HUES64 (cell line): ENCODE measurements at regions not wholly inside any gene's neighbourhood (a gene's known extent, or its start where the extent isn't known, plus 50 kb on each side); places are given as distances from the start of the nearest gene placed in this dataset.

ENCODE experiments used
- H3K27ac ChIP-seq: 2 replicates; pipeline ENCODE4 v1.7.0; 2013; ENCODE audit warnings: low read depth, low read length, inconsistent platforms
- H3K27me3 ChIP-seq: 2 replicates; pipeline ENCODE4 v1.6.1; 2013; ENCODE audit warnings: mild to moderate bottlenecking, low read length; ENCODE audit not compliant: insufficient read depth
- H3K36me3 ChIP-seq: 2 replicates; pipeline ENCODE4 v1.6.1; 2013; ENCODE audit warnings: mild to moderate bottlenecking, low read length; ENCODE audit not compliant: insufficient read depth
- H3K4me1 ChIP-seq: 2 replicates; pipeline ENCODE4 v1.6.1; 2013; ENCODE audit warnings: mild to moderate bottlenecking, low read length, moderate library complexity; ENCODE audit not compliant: insufficient read depth
- H3K4me3 ChIP-seq: 2 replicates; pipeline ENCODE4 v1.5.1; 2013; ENCODE audit warnings: mild to moderate bottlenecking, low read length, moderate library complexity
- H3K9ac ChIP-seq: 2 replicates; pipeline ENCODE4 v1.6.1; 2013; ENCODE audit warnings: mild to moderate bottlenecking, low read depth, low read length
- H3K9me3 ChIP-seq: 2 replicates; pipeline ENCODE4 v1.6.1; 2013; ENCODE audit warnings: low read depth, low read length; ENCODE audit not compliant: insufficient read depth
- WGBS: fragments of 150-250, 120-280 bp; methylation state at CpG from one replicate; pipeline ENCODE4 v1.1.7; 2013; ENCODE audit warnings: missing lambda C conversion rate; 5-methylcytosine and 5-hydroxymethylcytosine counted together

- Histone ChIP-seq H3K36me3 (no peaks in the 10 kb centered on the region), H3K9me3 (no peaks in the 10 kb centered on the region), H3K27ac (no peak overlapping the region), H3K9ac (no peak overlapping the region), H3K4me3 (no peak overlapping the region), H3K4me1 (no peaks in the 10 kb centered on the region), H3K27me3 (no peaks in the 10 kb centered on the region)
- WGBS, result 76% methylated on average over 2 of the region's 2 CpGs
Observed at GRCh38 chr14:81802341-81802740, 268.7 kb upstream of the SEL1L start.

DNA sequence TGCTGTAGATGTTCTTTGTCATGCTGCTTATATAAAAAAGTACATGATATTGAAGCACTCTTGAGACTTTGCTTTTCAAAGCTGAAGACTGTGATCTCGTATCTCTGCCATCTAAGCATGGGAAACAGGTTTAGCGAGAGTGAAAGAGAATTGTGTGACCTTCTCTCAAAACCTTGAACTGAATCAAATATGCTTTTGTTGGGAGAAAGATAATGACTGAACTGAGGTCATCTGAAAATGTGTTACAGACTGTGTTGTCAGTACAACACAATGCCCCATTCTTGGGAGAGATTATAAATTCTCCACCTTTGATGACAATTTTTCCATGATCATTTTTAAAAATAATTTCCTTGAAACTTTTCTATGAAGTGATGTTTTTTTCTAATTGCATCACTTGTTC is 272.1 kb upstream of the SEL1L start:
- Histone ChIP-seq H3K9me3 (no peaks in the 10 kb centered on the region), H3K27me3 (no peaks in the 10 kb centered on the region), H3K4me3 (no peak overlapping the region), H3K9ac (no peak overlapping the region), H3K27ac (no peak overlapping the region), H3K4me1 (no peaks in the 10 kb centered on the region; the same call in 1 of the 2 replicates), H3K36me3 (no peaks in the 10 kb centered on the region)
- 98% methylated on average over 2 of the region's 2 CpGs for WGBS

DNA sequence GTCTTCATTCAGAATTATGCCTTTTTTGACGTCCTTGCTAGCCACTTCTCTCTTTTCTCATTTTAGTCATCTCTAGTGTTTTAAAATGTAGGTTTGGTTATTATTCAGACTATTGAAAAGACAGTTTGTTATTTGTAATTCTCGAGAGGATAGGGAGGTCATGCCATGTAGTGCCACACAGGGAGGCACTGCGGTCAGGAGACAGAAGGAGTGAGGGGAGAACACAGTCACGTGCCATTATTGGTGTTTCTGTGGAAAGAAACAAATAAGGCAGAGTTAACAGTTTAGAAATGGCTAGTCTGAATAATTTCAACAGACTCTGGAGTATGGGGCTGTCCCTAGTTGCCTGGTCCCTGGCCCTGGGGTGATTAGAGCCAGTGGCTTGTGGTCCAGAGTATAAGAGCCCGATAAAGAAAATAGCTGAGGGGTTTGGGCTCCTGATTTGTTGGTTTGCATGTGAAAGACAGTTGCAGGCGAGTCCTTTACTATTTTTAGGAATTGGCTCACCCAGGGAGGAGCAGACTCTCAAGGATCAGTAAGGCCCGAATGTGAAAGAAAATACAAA is 278.1 kb upstream of the SEL1L start:
- Histone ChIP-seq H3K27ac (no peak overlapping the region), H3K9me3 (no peaks in the 10 kb centered on the region), H3K4me1 (peaks cover 10% of the 10 kb centered on the region), H3K27me3 (no peaks in the 10 kb centered on the region), H3K4me3 (no peak overlapping the region), H3K9ac (no peak overlapping the region), H3K36me3 (no peaks in the 10 kb centered on the region)
- WGBS, result 79% methylated on average over 6 of the region's 7 CpGs

DNA sequence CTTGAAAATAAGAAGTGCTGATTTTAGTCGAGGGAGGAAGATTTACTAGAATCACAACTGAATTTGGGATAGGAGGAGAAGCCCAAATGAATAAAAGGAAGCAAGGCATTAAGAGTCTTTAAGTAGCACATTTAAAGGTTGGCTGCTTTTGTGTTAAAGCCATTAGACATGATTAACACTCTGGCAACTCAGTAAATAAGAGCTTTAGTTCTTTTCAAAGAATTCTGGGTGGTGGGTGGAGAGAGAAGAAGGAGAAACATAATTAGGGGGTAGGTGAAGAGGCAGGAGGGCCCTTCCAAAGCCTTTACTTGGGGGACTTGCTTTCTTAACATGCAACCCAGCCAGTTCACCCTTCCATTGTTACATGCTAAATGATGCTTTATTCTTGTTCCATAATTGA is 284.6 kb upstream of the SEL1L start:
- Histone ChIP-seq H3K4me3 (no peak overlapping the region), H3K27ac (no peak overlapping the region), H3K36me3 (no peaks in the 10 kb centered on the region), H3K4me1 (peaks cover 13% of the 10 kb centered on the region; the same call in 1 of the 2 replicates), H3K9ac (no peak overlapping the region), H3K27me3 (no peaks in the 10 kb centered on the region), H3K9me3 (peaks cover 22% of the 10 kb centered on the region)
- WGBS, result 52% methylated on average over 1 of the region's 1 CpG

DNA sequence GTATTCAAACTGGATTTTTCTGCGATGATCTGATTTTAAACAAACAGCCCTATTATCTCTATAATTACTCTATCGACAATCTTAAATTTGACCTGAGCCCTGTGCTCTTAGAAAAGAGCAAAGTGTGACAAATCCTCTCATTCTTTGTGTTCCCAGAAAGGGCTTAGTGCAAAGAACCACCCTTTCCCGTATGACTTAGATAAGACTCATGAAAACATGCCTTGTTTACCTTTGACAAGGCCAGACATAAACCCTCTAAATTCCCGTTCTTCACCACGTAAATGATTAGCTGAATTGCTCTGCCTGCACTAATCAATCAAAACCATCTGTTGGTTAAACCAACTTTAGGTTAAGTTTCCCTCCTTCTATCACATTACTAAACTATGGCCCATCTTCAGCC is 285.7 kb upstream of the SEL1L start:
- Histone ChIP-seq H3K27me3 (no peaks in the 10 kb centered on the region), H3K9ac (no peak overlapping the region), H3K4me1 (peaks cover 13% of the 10 kb centered on the region; the same call in 1 of the 2 replicates), H3K36me3 (no peaks in the 10 kb centered on the region), H3K27ac (no peak overlapping the region), H3K9me3 (peaks cover 22% of the 10 kb centered on the region), H3K4me3 (no peak overlapping the region)
- 88% methylated on average over 5 of the region's 5 CpGs for WGBS

GRCh38 chr14:81819910-81820309 is 286.3 kb upstream of the SEL1L start:
- H3K9me3 ChIP-seq, result peaks cover 22% of the 10 kb centered on the region
- no peak overlapping the region for H3K27ac ChIP-seq
- H3K4me1 ChIP-seq, result peaks cover 13% of the 10 kb centered on the region; the same call in 1 of the 2 replicates
- H3K36me3 ChIP-seq, result no peaks in the 10 kb centered on the region
- no peak overlapping the region for H3K9ac ChIP-seq
- WGBS, result 91% methylated on average over 1 of the region's 1 CpG
- no peaks in the 10 kb centered on the region for H3K27me3 ChIP-seq
- H3K4me3 ChIP-seq, result no peak overlapping the region

GRCh38 chr14:81826081-81826480 is 292.4 kb upstream of the SEL1L start:
- 75% methylated on average over 1 of the region's 1 CpG for WGBS
- Histone ChIP-seq H3K9ac (no peak overlapping the region), H3K27ac (no peak overlapping the region), H3K9me3 (peaks cover 17% of the 10 kb centered on the region), H3K4me3 (no peak overlapping the region), H3K36me3 (no peaks in the 10 kb centered on the region), H3K27me3 (no peaks in the 10 kb centered on the region), H3K4me1 (peaks cover 8% of the 10 kb centered on the region; the same call in 1 of the 2 replicates)

DNA sequence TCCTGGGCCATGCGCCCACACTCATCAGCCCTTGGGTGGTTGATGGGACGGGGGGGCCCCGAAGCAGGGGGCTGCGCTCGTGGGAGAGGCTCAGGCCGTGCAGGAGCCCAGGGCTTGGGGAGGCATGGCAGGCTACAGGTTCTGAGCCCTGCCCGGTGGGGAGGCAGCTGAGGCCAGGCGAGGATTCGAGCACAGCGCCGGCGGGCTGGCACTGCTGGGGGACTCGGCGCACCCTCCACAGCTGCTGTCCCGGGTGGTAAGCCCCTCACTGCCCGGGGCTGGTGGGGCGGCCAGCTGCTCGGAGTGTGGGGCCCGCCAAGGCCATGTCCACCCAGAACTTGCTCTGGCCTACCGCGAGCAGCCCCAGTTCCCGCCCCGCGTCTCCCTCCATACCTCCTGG is 295.8 kb upstream of the SEL1L start:
- Histone ChIP-seq H3K4me3 (no peak overlapping the region), H3K9ac (no peak overlapping the region), H3K9me3 (no peaks in the 10 kb centered on the region; the same call in 1 of the 2 replicates), H3K27ac (no peak overlapping the region), H3K27me3 (no peaks in the 10 kb centered on the region), H3K36me3 (no peaks in the 10 kb centered on the region), H3K4me1 (peaks cover 11% of the 10 kb centered on the region; the same call in 1 of the 2 replicates)
- WGBS, result 96% methylated on average over 24 of the region's 24 CpGs

DNA sequence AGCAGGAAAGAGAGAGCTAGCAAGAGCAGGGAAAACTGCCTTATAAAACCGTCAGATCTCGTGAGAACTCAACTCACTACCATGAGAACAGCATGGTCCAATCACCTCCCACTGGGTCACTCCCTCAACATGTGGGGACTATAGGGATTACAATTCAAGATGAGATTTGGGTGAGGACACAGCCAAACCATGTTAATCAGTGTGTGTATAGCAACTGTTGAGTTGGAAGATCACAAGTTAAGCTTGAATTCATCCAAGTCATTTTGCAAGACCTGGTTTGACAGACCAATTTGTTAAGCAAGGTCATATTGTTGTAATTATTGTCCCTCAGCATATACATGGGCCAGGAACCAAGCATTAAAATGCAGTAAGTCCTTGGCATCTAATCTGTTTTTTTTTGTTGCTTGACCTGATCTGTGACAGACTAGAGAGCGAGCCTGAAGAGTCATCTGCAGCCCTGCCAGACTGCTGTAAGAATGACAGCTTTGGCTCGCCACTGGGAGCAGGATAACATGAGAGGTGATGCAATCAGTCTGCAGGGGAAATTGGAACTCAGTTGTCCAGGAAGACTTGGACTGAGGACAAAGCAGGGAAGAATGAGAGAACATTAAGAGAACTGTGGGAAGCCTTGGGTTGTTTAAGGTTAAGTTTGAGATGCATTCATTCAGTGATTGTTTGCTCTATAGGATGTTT is 297.6 kb upstream of the SEL1L start:
- no peaks in the 10 kb centered on the region for H3K36me3 ChIP-seq
- no peak overlapping the region for H3K4me3 ChIP-seq
- no peak overlapping the region for H3K27ac ChIP-seq
- 76% methylated on average over 4 of the region's 4 CpGs for WGBS
- peaks cover 4% of the 10 kb centered on the region; the same call in 1 of the 2 replicates for H3K4me1 ChIP-seq
- H3K27me3 ChIP-seq, result no peaks in the 10 kb centered on the region
- no peak overlapping the region for H3K9ac ChIP-seq
- H3K9me3 ChIP-seq, result peaks cover 11% of the 10 kb centered on the region

DNA sequence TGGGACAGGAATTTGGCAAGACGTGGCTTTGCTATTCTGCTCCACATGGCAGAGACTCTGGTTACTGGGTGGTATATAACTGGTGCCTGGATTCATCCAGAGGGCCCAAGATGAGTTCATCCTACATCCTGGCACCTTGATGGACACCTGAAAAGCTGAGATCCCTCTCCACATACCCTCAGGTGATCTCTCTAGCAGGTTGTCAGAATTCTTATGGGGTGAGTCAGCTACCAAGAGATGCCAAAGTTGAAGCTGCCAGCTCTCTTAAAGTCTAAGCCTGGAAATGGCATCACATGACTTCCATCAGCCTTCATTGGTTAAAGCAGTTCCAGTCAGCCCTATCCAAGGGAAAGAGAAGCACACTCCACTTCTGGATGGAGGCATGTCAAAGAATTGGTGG is 300.7 kb upstream of the SEL1L start:
- no peak overlapping the region for H3K27ac ChIP-seq

DNA sequence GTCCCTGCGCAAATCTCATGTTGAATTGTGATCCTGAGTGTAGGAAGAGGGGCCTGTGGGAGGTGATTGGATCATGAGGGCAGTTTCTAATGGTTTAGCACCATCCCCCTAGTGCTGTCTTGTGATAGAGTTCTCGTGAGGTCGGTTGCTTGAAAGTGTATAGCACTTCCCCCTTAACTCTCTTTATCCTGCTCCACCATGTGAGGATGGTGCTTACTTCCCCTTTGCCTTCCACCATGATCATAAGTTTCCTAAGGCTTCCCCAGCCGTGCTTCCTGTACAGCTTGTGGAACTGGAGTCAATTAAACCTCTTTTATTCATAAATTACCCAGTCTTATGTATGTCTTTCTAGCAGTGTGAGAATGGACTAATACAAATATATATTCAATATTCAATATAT is 303.7 kb upstream of the SEL1L start:
- Histone ChIP-seq H3K27me3 (no peaks in the 10 kb centered on the region), H3K9ac (no peak overlapping the region), H3K4me1 (no peaks in the 10 kb centered on the region), H3K4me3 (no peak overlapping the region), H3K27ac (no peak overlapping the region), H3K9me3 (peaks cover 18% of the 10 kb centered on the region), H3K36me3 (no peaks in the 10 kb centered on the region)
- 97% methylated on average over 4 of the region's 4 CpGs for whole genome bisulfite sequencing

More for the DNA sequence above, 300.7 kb upstream of the SEL1L start:
- Histone ChIP-seq H3K9ac (no peak overlapping the region), H3K27me3 (no peaks in the 10 kb centered on the region), H3K9me3 (peaks cover 18% of the 10 kb centered on the region), H3K4me3 (no peak overlapping the region), H3K4me1 (0 out of 2 replicates have a peak, but pooled peaks cover 3% of the 10 kb centered on the region), H3K36me3 (no peaks in the 10 kb centered on the region)
- WGBS, result 92% methylated on average over 1 of the region's 1 CpG
